ENCODE measurements at regions not wholly inside any gene's neighbourhood (a gene's known extent, or its start where the extent isn't known, plus 50 kb on each side); places are given as distances from the start of the nearest gene placed in this dataset.

- DNase-seq = no peak
Observed at GRCh38 chr2:153105829-153106578, 372.6 kb downstream of the RPRM start.

- DNase-seq = no peak
Observed at GRCh38 chr2:153101187-153101586, 377.4 kb downstream of the RPRM start.

GRCh38 chr2:153100151-153100550, 378.4 kb downstream of the RPRM start:
- no peak for DNase-seq

- no peak for DNase-seq
Observed at GRCh38 chr2:153098073-153098472, 379.7 kb downstream of the ARL6IP6 start.

- DNase-seq = no peak
Observed at GRCh38 chr2:153096272-153096671, 377.9 kb downstream of the ARL6IP6 start.

GRCh38 chr2:153091344-153091743, 372.9 kb downstream of the ARL6IP6 start:
- DNase-seq = no peak

GRCh38 chr2:153079315-153079714, 360.9 kb downstream of the ARL6IP6 start:
- no peak for DNase-seq

- no peak for DNase-seq
Observed at GRCh38 chr2:153077311-153077710, 358.9 kb downstream of the ARL6IP6 start.

GRCh38 chr2:153074207-153074606, 355.8 kb downstream of the ARL6IP6 start:
- DNase-seq = no peak

- DNase-seq = no peak
Observed at GRCh38 chr2:153072813-153073212, 354.4 kb downstream of the ARL6IP6 start.

- DNase-seq = no peak
Observed at GRCh38 chr2:153072077-153072476, 353.7 kb downstream of the ARL6IP6 start.

GRCh38 chr2:153071090-153071489, 352.7 kb downstream of the ARL6IP6 start:
- DNase-seq = no peak

GRCh38 chr2:153068915-153069314, 350.5 kb downstream of the ARL6IP6 start:
- DNase-seq = no peak

- no peak for DNase-seq
Observed at GRCh38 chr2:153068052-153068451, 349.6 kb downstream of the ARL6IP6 start.

GRCh38 chr2:153059338-153060052, 341.1 kb downstream of the ARL6IP6 start:
- DNase-seq = no peak

- DNase-seq = no peak
Observed at GRCh38 chr2:153057743-153058142, 339.3 kb downstream of the ARL6IP6 start.

GRCh38 chr2:153055182-153055581, 336.8 kb downstream of the ARL6IP6 start:
- no peak for DNase-seq

GRCh38 chr2:153052807-153053559, 334.6 kb downstream of the ARL6IP6 start:
- DNase-seq = no peak

GRCh38 chr2:153047220-153047619, 328.8 kb downstream of the ARL6IP6 start:
- DNase-seq = no peak

- DNase-seq = no peak
Observed at GRCh38 chr2:153043385-153043784, 325.0 kb downstream of the ARL6IP6 start.

GRCh38 chr2:153028626-153029025, 310.2 kb downstream of the ARL6IP6 start:
- peak in 4 of 56 donors; percentile 7 to 21 (median 17) for DNase-seq

GRCh38 chr2:153027533-153027932, 309.1 kb downstream of the ARL6IP6 start:
- no peak for DNase-seq

Data from nucleus accumbens (tissue), 56 donors.